Uterus (tissue), 2 donors: ENCODE measurements at regions not wholly inside any gene's neighbourhood (a gene's known extent, or its start where the extent isn't known, plus 50 kb on each side); places are given as distances from the start of the nearest gene placed in this dataset.

Experiments used
- CTCF ChIP-seq, 4 experiments: fragments of 200-600 bp in 2 of 4; fragments of 450-650 bp in 2 of 4; sonication (generic) in 2 of 4; IDR thresholded peaks; one replicate each; pipeline ENCODE4 v1.5.1; 2016 to 2019; ENCODE audit warnings: antibody characterized with exemption in 4 of 4, mild to moderate bottlenecking in 2 of 4, moderate library complexity in 1 of 4
- POLR2A ChIP-seq, 2 donors: fragments of 450-650 bp; IDR thresholded peaks; one replicate each; pipeline ENCODE4 v1.6.1; 2016; ENCODE audit warnings: antibody characterized with exemption in 2 of 2, mild to moderate bottlenecking in 1 of 2, moderate library complexity in 1 of 2

- no peak for TF ChIP-seq POLR2A (IDR thresholded peaks at IDR 0.05)
- TF ChIP-seq CTCF (IDR thresholded peaks at IDR 0.05), result no peak
Observed at GRCh38 chr6:100065348-100065747, 71.3 kb upstream of the MCHR2 start.
